CD14-positive monocyte (primary cell): ENCODE measurements at regions not wholly inside any gene's neighbourhood (a gene's known extent, or its start where the extent isn't known, plus 50 kb on each side); places are given as distances from the start of the nearest gene placed in this dataset.

Experiments used
- DNase-seq, 3 donors: peaks; one replicate each; pipeline ENCODE4 v3.0.0-alpha.2; 2011 to 2022
- H2AFZ ChIP-seq: 2 replicates; pipeline ENCODE4 v1.6.0; 2012; ENCODE audit warnings: mild to moderate bottlenecking, low read depth, low read length, inconsistent platforms; ENCODE audit not compliant: insufficient read depth, poor library complexity, severe bottlenecking
- H3K27ac ChIP-seq, 2 donors: 1 replicate in 1 of 2; 2 replicates in 1 of 2; pipeline ENCODE4 v1.5.1; 2012 to 2013; ENCODE audit warnings: low read length in 2 of 2, control low read depth in 1 of 2, inconsistent platforms in 1 of 2, low read depth in 1 of 2, mild to moderate bottlenecking in 1 of 2
- H3K27me3 ChIP-seq, 2 donors: one replicate each; pipeline versions ENCODE4 v1.6.0 to v1.6.1; 2011 to 2013; ENCODE audit warnings: low read length in 2 of 2; ENCODE audit not compliant: control insufficient read depth in 2 of 2, insufficient read depth in 2 of 2
- H3K36me3 ChIP-seq, 2 donors: replicated peaks in 1 of 2; 1 replicate in 1 of 2; 2 replicates in 1 of 2; pipeline versions ENCODE4 v1.5.1 to v1.6.1; 2012 to 2013; ENCODE audit warnings: low read length in 2 of 2, control low read depth in 1 of 2, inconsistent platforms in 1 of 2, mild to moderate bottlenecking in 1 of 2; ENCODE audit not compliant: insufficient read depth in 2 of 2, control insufficient read depth in 1 of 2
- H3K4me1 ChIP-seq, 2 donors: 1 replicate in 1 of 2; 2 replicates in 1 of 2; pipeline versions ENCODE4 v1.5.1 to v1.6.1; 2012 to 2013; ENCODE audit warnings: low read length in 2 of 2, control low read depth in 1 of 2, inconsistent platforms in 1 of 2, mild to moderate bottlenecking in 1 of 2, moderate library complexity in 1 of 2; ENCODE audit not compliant: insufficient read depth in 2 of 2, control insufficient read depth in 1 of 2
- H3K4me2 ChIP-seq: replicated peaks from 2 replicates; pipeline ENCODE3; 2012; ENCODE audit warnings: low read length, moderate library complexity, mild to moderate bottlenecking; ENCODE audit not compliant: poor library complexity, severe bottlenecking; ENCODE audit errors: extremely low read depth
- H3K4me3 ChIP-seq, 3 experiments: fragments of 200-600 bp in 1 of 3; sonication (generic) in 1 of 3; replicated peaks in 1 of 3; 1 replicate in 2 of 3; 2 replicates in 1 of 3; pipeline ENCODE4 v1.5.1; 2011 to 2013; ENCODE audit warnings: low read length in 3 of 3, mild to moderate bottlenecking in 3 of 3, control low read depth in 2 of 3, low read depth in 2 of 3, inconsistent platforms in 1 of 3, moderate library complexity in 1 of 3
- H3K79me2 ChIP-seq: 2 replicates; pipeline ENCODE4 v1.6.0; 2012; ENCODE audit warnings: mild to moderate bottlenecking, control low read depth, inconsistent platforms, low read length, moderate library complexity; ENCODE audit not compliant: insufficient read depth
- H3K9ac ChIP-seq: 2 replicates; pipeline ENCODE4 v1.6.0; 2017; ENCODE audit warnings: low read length, mild to moderate bottlenecking; ENCODE audit not compliant: insufficient read depth, poor library complexity, severe bottlenecking
- H3K9me3 ChIP-seq, 2 donors: replicated peaks in 1 of 2; 1 replicate in 1 of 2; 2 replicates in 1 of 2; pipeline versions ENCODE4 v1.5.1 to v1.6.1; 2012 to 2013; ENCODE audit warnings: low read length in 2 of 2, control low read depth in 1 of 2; ENCODE audit not compliant: control insufficient read depth in 1 of 2, insufficient read depth in 1 of 2
- H4K20me1 ChIP-seq: 2 replicates; pipeline ENCODE4 v1.6.0; 2012; ENCODE audit warnings: mild to moderate bottlenecking, low read length, control low read depth, moderate library complexity; ENCODE audit not compliant: insufficient read depth
- H3K27ac Mint-ChIP-seq, 7 donors: one replicate each; pipeline ENCODE4 v1.8.0; 2020; ENCODE audit warnings: mild to moderate bottlenecking in 7 of 7, mixed read lengths in 7 of 7, moderate library complexity in 6 of 7, inconsistent platforms in 2 of 7
- H3K27me3 Mint-ChIP-seq, 3 donors: one replicate each; pipeline ENCODE4 v1.8.0; 2021 to 2022; ENCODE audit warnings: low read depth in 3 of 3, mild to moderate bottlenecking in 3 of 3, mixed read lengths in 3 of 3, moderate library complexity in 3 of 3, inconsistent platforms in 1 of 3
- H3K36me3 Mint-ChIP-seq, 2 donors: one replicate each; pipeline ENCODE4 v1.8.0; 2020; ENCODE audit warnings: mixed read lengths in 2 of 2, inconsistent platforms in 1 of 2, mild to moderate bottlenecking in 1 of 2
- H3K4me1 Mint-ChIP-seq: one replicate; pipeline ENCODE4 v1.8.0; 2020; ENCODE audit warnings: mild to moderate bottlenecking, mixed read lengths
- H3K4me3 Mint-ChIP-seq, 2 donors: one replicate each; pipeline ENCODE4 v1.8.0; 2020; ENCODE audit warnings: mild to moderate bottlenecking in 2 of 2, mixed read lengths in 2 of 2, moderate library complexity in 1 of 2
- H3K9me3 Mint-ChIP-seq, 7 donors: one replicate each; pipeline ENCODE4 v1.8.0; 2020 to 2022; ENCODE audit warnings: mixed read lengths in 7 of 7, mild to moderate bottlenecking in 6 of 7, moderate library complexity in 6 of 7, inconsistent platforms in 2 of 7
- CTCF ChIP-seq: fragments of 200-600 bp; IDR thresholded peaks from one replicate; pipeline ENCODE4 v1.8.0; 2022; ENCODE audit warnings: antibody characterized with exemption, mild to moderate bottlenecking
- WGBS: methylation state at CpG from one replicate; pipeline ENCODE4 v1.1.5; 2013; ENCODE audit warnings: missing lambda C conversion rate; ENCODE audit not compliant: insufficient coverage; 5-methylcytosine and 5-hydroxymethylcytosine counted together
- intact Hi-C, 2 donors: fragments of 100-400 bp; cut with micrococcal nuclease; formaldehyde crosslinking; loops; one replicate each; pipeline versions ENCODE4 v1.15.0 to v1.15.1; 2023

DNA sequence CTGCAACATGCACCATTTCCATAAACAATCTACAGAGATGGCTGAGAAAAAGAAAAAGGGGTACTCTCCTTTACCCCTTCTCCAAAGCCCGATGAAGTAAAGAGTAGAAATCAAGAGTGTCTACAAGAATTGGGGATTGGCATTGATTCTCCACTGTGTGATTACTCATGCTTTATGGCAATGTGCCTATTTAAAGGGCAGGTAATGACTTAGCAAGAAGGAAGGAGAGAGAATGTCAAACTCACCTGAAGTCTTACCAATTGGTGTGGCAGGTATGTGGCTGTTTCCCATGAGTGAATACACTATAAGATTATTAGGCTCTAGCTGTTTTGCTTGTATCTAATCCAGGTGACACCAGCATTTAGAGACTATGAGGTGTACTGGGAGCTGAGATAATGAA is 275.3 kb downstream of the CCER1 start:
- H3K4me3 ChIP-seq: no peak overlapping the region
- DNase-seq: no peak
- no peaks in the 10 kb centered on the region for H4K20me1 ChIP-seq
- Mint-ChIP-seq H3K4me1 (no peaks in the 10 kb centered on the region), H3K27ac (no peak overlapping the region), H3K4me3 (no peak overlapping the region), H3K27me3 (no peaks in the 10 kb centered on the region), H3K9me3 (peaks cover 0 to 3% (median 0%) of the 10 kb centered on the region in 7 donors), H3K36me3 (no peaks in the 10 kb centered on the region)
- intact Hi-C loops: no loop called here
- TF ChIP-seq CTCF: no peak
- H3K4me1 ChIP-seq: no peaks in the 10 kb centered on the region
- no peaks in the 10 kb centered on the region for H3K9me3 ChIP-seq
- no peaks in the 10 kb centered on the region for H3K27me3 ChIP-seq
- no peak overlapping the region for H3K9ac ChIP-seq
- H3K79me2 ChIP-seq: no peaks in the 10 kb centered on the region
- no CpG with 5 or more reads among the region's 1 CpG for WGBS
- H3K36me3 ChIP-seq: no peaks in the 10 kb centered on the region
- H3K4me2 ChIP-seq: no peak overlapping the region
- H2AFZ ChIP-seq: no peak overlapping the region
- H3K27ac ChIP-seq: no peak overlapping the region

DNA sequence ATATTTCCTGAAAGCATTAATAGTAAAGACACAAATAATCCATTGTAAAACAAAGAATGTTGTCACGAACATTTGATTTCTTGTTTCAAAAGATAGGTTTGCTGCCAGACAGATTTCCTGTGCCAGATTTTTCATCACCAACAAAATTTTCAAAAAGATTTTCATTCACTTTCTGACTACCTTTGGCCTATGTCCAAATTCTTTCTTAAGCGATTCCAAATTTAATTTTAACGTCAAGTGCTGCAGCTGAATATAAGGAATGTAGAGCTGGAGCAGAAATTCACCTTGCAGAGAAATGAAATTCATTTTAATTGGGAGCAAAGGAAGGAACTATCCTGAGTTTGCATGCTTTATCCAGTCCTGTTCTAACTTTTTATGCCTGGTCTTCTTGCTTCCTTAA is 277.4 kb downstream of the CCER1 start:
- Mint-ChIP-seq H3K9me3 (peaks cover 0 to 2% (median 0%) of the 10 kb centered on the region in 7 donors), H3K4me1 (no peaks in the 10 kb centered on the region), H3K27ac (no peak overlapping the region), H3K27me3 (no peaks in the 10 kb centered on the region), H3K4me3 (no peak overlapping the region), H3K36me3 (no peaks in the 10 kb centered on the region)
- Histone ChIP-seq H2AFZ (no peak overlapping the region), H3K4me2 (no peak overlapping the region), H3K36me3 (no peaks in the 10 kb centered on the region), H3K4me3 (no peak overlapping the region), H4K20me1 (no peaks in the 10 kb centered on the region), H3K79me2 (no peaks in the 10 kb centered on the region), H3K9me3 (no peaks in the 10 kb centered on the region), H3K9ac (no peak overlapping the region), H3K4me1 (no peaks in the 10 kb centered on the region), H3K27ac (no peak overlapping the region), H3K27me3 (no peaks in the 10 kb centered on the region)
- WGBS: no CpG with 5 or more reads among the region's 3 CpGs
- no peak for TF ChIP-seq CTCF
- intact Hi-C loops: no loop called here
- DNase-seq: no peak
